Esophagus muscularis mucosa (tissue), 4 donors: ENCODE measurements at regions not wholly inside any gene's neighbourhood (a gene's known extent, or its start where the extent isn't known, plus 50 kb on each side); places are given as distances from the start of the nearest gene placed in this dataset.

ENCODE experiments used
- DNase-seq: peaks from one replicate; pipeline ENCODE4 v3.0.0-alpha.2; 2017; ENCODE audit errors: extremely low spot score
- H3K27ac ChIP-seq, 4 donors: fragments of 200-600 bp; sonication (generic); replicated peaks in 1 of 4; 1 replicate in 3 of 4; 2 replicates in 1 of 4; pipeline ENCODE4 v1.5.1; 2016 to 2019; ENCODE audit warnings: mild to moderate bottlenecking in 1 of 4
- H3K27me3 ChIP-seq, 4 donors: fragments of 200-600 bp; sonication (generic); one replicate each; pipeline versions ENCODE4 v1.5.1 to v1.6.0; 2016 to 2019
- H3K36me3 ChIP-seq, 4 donors: fragments of 200-600 bp; sonication (generic); one replicate each; pipeline ENCODE4 v1.5.1; 2016 to 2019
- H3K4me1 ChIP-seq, 4 donors: fragments of 200-600 bp; sonication (generic); one replicate each; pipeline ENCODE4 v1.5.1; 2016 to 2019
- H3K4me3 ChIP-seq, 4 donors: fragments of 200-600 bp; sonication (generic); 1 replicate in 2 of 4; 2 replicates in 2 of 4; pipeline ENCODE4 v1.5.1; 2016 to 2019; ENCODE audit warnings: mild to moderate bottlenecking in 4 of 4, moderate library complexity in 1 of 4
- H3K9me3 ChIP-seq, 4 donors: fragments of 200-600 bp; sonication (generic); 1 replicate in 3 of 4; 2 replicates in 1 of 4; pipeline ENCODE4 v1.5.1; 2016 to 2019
- EP300 ChIP-seq: sonication (generic); formaldehyde crosslinking; IDR thresholded peaks from one replicate; pipeline ENCODE4 v1.6.1; 2017; ENCODE audit warnings: antibody characterized with exemption
- POLR2A ChIP-seq: fragments of 450-650 bp; IDR thresholded peaks from one replicate; pipeline ENCODE4 v1.6.1; 2017; ENCODE audit warnings: antibody characterized with exemption, moderate library complexity, mild to moderate bottlenecking, low read depth
- POLR2AphosphoS5 ChIP-seq, 2 donors: sonication (generic); formaldehyde crosslinking; IDR thresholded peaks; one replicate each; pipeline ENCODE4 v1.6.1; 2017; ENCODE audit warnings: antibody characterized with exemption in 2 of 2
- WGBS: methylation state at CpG from one replicate; pipeline ENCODE4 v1.1.5; 2018; 5-methylcytosine and 5-hydroxymethylcytosine counted together
- intact Hi-C: fragments of 100-400 bp; cut with DNase I; formaldehyde crosslinking; loops from one replicate; pipeline ENCODE4 v1.15.1; 2023
- TF ChIP-seq, protein P1 (sequence below), 3 experiments: fragments of 200-600 bp in 2 of 3; fragments of 450-650 bp in 1 of 3; sonication (generic) in 2 of 3; IDR thresholded peaks; one replicate each; pipeline ENCODE4 v1.5.1; 2017 to 2019; ENCODE audit warnings: antibody characterized with exemption in 3 of 3, mild to moderate bottlenecking in 2 of 3, moderate library complexity in 1 of 3

DNA sequence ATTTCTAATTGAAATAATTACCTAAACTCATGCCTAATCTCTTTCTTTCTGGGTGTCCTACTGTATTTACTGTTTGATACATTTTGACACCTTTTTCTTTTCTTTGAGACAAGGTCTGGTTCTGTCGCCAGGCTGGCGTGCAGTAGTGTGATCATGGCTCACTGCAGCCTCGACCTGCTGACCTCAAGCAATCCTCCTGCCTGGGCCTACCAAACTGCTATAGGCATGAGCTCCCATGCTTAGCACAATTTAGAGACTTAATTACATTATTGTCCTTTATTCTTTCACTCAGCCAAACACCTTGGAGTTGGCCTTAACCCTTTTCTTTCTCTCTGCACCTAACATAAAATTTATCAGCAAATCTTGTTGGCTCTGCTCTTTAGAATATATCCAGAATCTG is 139.8 kb upstream of the KIF26B start:
- Histone ChIP-seq H3K4me1 (no peaks in the 10 kb centered on the region), H3K9me3 (no peaks in the 10 kb centered on the region), H3K27ac (no peak overlapping the region), H3K36me3 (peaks cover 0 to 7% (median 2%) of the 10 kb centered on the region in 4 donors), H3K4me3 (no peak overlapping the region), H3K27me3 (no peaks in the 10 kb centered on the region)
- TF ChIP-seq POLR2A (no peak), POLR2AphosphoS5 (IDR thresholded peaks at IDR 0.05) (no peak), EP300 (no peak)
- TF ChIP-seq, protein P1, sequence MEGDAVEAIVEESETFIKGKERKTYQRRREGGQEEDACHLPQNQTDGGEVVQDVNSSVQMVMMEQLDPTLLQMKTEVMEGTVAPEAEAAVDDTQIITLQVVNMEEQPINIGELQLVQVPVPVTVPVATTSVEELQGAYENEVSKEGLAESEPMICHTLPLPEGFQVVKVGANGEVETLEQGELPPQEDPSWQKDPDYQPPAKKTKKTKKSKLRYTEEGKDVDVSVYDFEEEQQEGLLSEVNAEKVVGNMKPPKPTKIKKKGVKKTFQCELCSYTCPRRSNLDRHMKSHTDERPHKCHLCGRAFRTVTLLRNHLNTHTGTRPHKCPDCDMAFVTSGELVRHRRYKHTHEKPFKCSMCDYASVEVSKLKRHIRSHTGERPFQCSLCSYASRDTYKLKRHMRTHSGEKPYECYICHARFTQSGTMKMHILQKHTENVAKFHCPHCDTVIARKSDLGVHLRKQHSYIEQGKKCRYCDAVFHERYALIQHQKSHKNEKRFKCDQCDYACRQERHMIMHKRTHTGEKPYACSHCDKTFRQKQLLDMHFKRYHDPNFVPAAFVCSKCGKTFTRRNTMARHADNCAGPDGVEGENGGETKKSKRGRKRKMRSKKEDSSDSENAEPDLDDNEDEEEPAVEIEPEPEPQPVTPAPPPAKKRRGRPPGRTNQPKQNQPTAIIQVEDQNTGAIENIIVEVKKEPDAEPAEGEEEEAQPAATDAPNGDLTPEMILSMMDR (IDR thresholded peaks at IDR 0.05): no peak
- WGBS: 96% methylated on average over 3 of the region's 3 CpGs
- DNase-seq: no peak
- intact Hi-C loops: no loop called here

DNA sequence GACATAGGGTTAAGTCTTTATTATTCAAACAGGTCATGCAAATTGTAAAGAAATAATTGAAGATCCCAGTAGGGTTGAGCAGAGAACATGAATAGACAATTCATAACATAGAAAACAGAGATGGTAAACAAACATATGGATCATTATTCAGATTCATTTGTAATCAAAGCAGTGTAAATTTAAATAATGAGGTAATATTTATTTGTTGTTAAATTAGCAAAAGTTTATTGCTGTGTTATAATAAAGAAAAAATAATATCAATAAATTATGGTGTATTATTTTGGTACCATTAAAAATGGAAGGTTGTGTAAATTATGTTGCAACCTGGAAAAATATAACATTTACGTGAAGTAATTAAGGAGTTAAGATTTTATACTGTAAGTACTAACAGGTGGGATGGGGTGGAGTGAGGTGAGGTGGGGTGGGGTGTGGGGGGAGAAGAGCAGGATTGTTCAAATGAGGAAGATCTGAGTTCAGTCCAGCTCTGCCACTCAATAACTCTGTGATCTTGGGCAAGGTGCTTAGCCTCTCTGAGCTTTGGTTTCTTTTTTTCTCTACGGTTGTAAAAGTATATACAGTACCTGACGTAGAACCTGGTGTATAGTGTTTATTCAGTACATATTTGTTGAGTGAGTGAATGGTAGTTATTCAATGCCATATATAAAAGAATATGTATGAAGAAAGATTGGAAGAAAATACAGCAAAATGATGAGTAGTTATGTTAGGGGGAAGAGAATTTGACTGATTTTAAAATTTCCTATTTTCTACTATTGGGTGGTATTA is 140.3 kb upstream of the KIF26B start:
- WGBS: 81% methylated on average over 3 of the region's 3 CpGs
- no peaks in the 10 kb centered on the region for H3K9me3 ChIP-seq
- TF ChIP-seq, protein P1 (IDR thresholded peaks at IDR 0.05): no peak
- no peak for TF ChIP-seq POLR2AphosphoS5 (IDR thresholded peaks at IDR 0.05)
- TF ChIP-seq EP300: no peak
- no peak for TF ChIP-seq POLR2A

DNA sequence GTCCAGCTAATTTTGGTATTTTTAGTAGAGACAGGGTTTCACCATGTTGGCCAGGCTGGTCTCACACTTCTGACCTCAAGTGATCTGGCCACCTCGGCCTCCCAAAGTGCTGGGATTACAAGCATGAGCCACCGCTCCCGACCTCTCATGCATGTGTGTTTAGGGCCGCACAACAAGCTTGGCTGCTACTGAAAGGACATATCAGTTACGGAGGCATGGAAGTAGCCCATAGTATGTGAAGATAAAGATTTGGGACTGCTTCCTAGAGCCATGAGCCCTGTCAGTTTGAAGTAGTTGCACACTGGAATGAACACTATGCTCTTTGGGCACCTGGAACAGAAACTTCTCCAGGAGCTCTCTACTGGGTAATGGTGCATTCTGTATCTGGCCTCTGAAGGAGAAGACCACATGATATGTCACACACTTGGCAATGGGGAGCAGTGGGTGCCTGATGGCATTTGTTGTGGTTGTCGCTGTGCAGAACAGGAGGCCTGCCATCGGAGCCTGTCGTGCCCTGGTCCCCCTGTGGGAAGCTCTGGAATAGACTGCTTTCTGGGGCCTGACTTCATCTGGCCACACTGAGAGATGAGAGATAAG is 144.7 kb upstream of the KIF26B start:
- WGBS: 93% methylated on average over 8 of the region's 8 CpGs
- TF ChIP-seq EP300: no peak
- TF ChIP-seq, protein P1 (IDR thresholded peaks at IDR 0.05): no peak
- no peak for TF ChIP-seq POLR2AphosphoS5 (IDR thresholded peaks at IDR 0.05)
- Histone ChIP-seq H3K4me1 (no peaks in the 10 kb centered on the region), H3K4me3 (no peak overlapping the region), H3K9me3 (no peaks in the 10 kb centered on the region), H3K27me3 (no peaks in the 10 kb centered on the region), H3K36me3 (peaks cover 0 to 7% (median 0%) of the 10 kb centered on the region in 4 donors), H3K27ac (no peak overlapping the region)
- intact Hi-C loops: no loop called here
- DNase-seq: no peak

More for the DNA sequence above, 140.3 kb upstream of the KIF26B start:
- DNase-seq: no peak
- no peaks in the 10 kb centered on the region for H3K4me1 ChIP-seq
- H3K4me3 ChIP-seq: no peak overlapping the region
- H3K36me3 ChIP-seq: peaks cover 0 to 10% (median 2%) of the 10 kb centered on the region in 4 donors
- no peak overlapping the region for H3K27ac ChIP-seq
- H3K27me3 ChIP-seq: no peaks in the 10 kb centered on the region
- intact Hi-C loops: no loop called here

DNA sequence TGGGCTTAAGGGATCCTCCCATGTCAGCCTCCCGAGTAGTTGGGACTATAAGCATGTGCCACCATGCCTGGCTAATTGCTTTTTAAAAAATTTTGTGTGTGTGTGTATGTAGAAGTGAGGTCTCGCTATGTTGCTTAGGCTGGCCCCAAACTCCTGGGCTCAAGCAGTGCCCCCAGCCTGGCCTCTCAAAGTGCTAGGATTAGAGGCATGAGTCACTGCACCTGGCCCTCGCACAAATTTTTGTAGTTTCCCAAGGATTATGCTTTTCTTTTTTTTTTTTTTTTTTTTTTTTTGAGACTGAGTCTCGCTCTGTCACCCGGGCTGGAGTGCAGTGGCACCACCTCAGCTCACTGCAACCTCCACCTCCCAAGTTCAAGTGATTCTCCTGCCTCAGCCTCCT is 144.4 kb upstream of the HNRNPU start:
- Histone ChIP-seq H3K27ac (no peak overlapping the region), H3K27me3 (no peaks in the 10 kb centered on the region), H3K36me3 (peaks cover 0 to 7% (median 0%) of the 10 kb centered on the region in 4 donors), H3K4me1 (no peaks in the 10 kb centered on the region), H3K9me3 (no peaks in the 10 kb centered on the region), H3K4me3 (no peak overlapping the region)
- 90% methylated on average over 5 of the region's 5 CpGs for WGBS
- TF ChIP-seq POLR2AphosphoS5 (IDR thresholded peaks at IDR 0.05) (no peak), POLR2A (no peak), EP300 (no peak)
- TF ChIP-seq, protein P1 (IDR thresholded peaks at IDR 0.05): no peak
- DNase-seq: no peak
- intact Hi-C loops: no loop called here
